HG03066 (cell line): ENCODE measurements at regions not wholly inside any gene's neighbourhood (a gene's known extent, or its start where the extent isn't known, plus 50 kb on each side); places are given as distances from the start of the nearest gene placed in this dataset.
A peak's percentile ranks its signal among the peaks of the same experiment; 100 is the strongest.
"Not testable (repeated sequence)": the region's sequence is repeated elsewhere in the genome, so short reads cannot be mapped to it uniquely, and the experiment has no call there.

Experiments used
- ATAC-seq: cut with Tn5 transposase; IDR thresholded peaks from one replicate; pipeline ENCODE4 v1.9.1; 2021; ENCODE audit warnings: low read depth; ENCODE audit not compliant: unreplicated experiment

GRCh38 chr3:90145094-90145860 lies 1037.9 kb downstream of the EPHA3 start:
- no peak for ATAC-seq

GRCh38 chr3:90180096-90180495 lies 1072.7 kb downstream of the EPHA3 start:
- ATAC-seq, result no peak

GRCh38 chr3:90180543-90180942 lies 1073.1 kb downstream of the EPHA3 start:
- ATAC-seq, result no peak

- peak; percentile 74 for ATAC-seq
These were observed 1075.0 kb downstream of the EPHA3 start for GRCh38 chr3:90182291-90182976.

GRCh38 chr3:90184861-90185260 lies 1077.4 kb downstream of the EPHA3 start:
- ATAC-seq, result no peak

- not testable (repeated sequence) for ATAC-seq
These were observed 1090.0 kb downstream of the EPHA3 start for GRCh38 chr3:90197383-90197782.

- not testable (repeated sequence) for ATAC-seq
These were observed 1095.5 kb downstream of the EPHA3 start for GRCh38 chr3:90202931-90203330.

GRCh38 chr3:90206482-90206881 lies 1099.1 kb downstream of the EPHA3 start:
- not testable (repeated sequence) for ATAC-seq

- ATAC-seq, result not testable (repeated sequence)
These were observed 1100.1 kb downstream of the EPHA3 start for GRCh38 chr3:90207353-90208097.

GRCh38 chr3:90221900-90222299 lies 1114.5 kb downstream of the EPHA3 start:
- ATAC-seq, result no peak

GRCh38 chr3:90241481-90241880 lies 1134.1 kb downstream of the EPHA3 start:
- no peak for ATAC-seq

GRCh38 chr3:90253131-90253530 lies 1145.7 kb downstream of the EPHA3 start:
- no peak for ATAC-seq

- no peak for ATAC-seq
These were observed 1154.3 kb downstream of the EPHA3 start for GRCh38 chr3:90261481-90262433.
